Fibroblast of villous mesenchyme (primary cell): ENCODE measurements at regions not wholly inside any gene's neighbourhood (a gene's known extent, or its start where the extent isn't known, plus 50 kb on each side); places are given as distances from the start of the nearest gene placed in this dataset.

Experiments used
- DNase-seq: peaks from one replicate; pipeline ENCODE4 v3.0.0-alpha.2; 2010; ENCODE audit warnings: low read depth
- H3K4me3 ChIP-seq: 2 replicates; pipeline ENCODE4 v1.5.1; 2011; ENCODE audit warnings: low read depth, mild to moderate bottlenecking, low read length
- CTCF ChIP-seq: IDR thresholded peaks from 2 replicates; pipeline ENCODE4 v1.5.1; 2012; ENCODE audit warnings: low read depth, mild to moderate bottlenecking, low read length; ENCODE audit not compliant: insufficient read depth

GRCh38 chr5:18491349-18491748 lies 857.1 kb downstream of the TAF11L14 start:
- no peak for DNase-seq
- no peak overlapping the region for H3K4me3 ChIP-seq
- TF ChIP-seq CTCF, result no peak

GRCh38 chr5:18495157-18495556 lies 860.9 kb downstream of the TAF11L14 start:
- no peak for DNase-seq

GRCh38 chr5:18496041-18496440 lies 861.8 kb downstream of the TAF11L14 start:
- no peak for TF ChIP-seq CTCF
- DNase-seq, result no peak
- H3K4me3 ChIP-seq, result no peak overlapping the region

More at GRCh38 chr5:18495157-18495556, 860.9 kb downstream of the TAF11L14 start:
- H3K4me3 ChIP-seq, result no peak overlapping the region
- TF ChIP-seq CTCF, result no peak

GRCh38 chr5:18497089-18497488 lies 862.8 kb downstream of the TAF11L14 start:
- no peak for DNase-seq
- TF ChIP-seq CTCF, result no peak

GRCh38 chr5:18503797-18504328 lies 869.6 kb downstream of the TAF11L14 start:
- no peak overlapping the region for H3K4me3 ChIP-seq
- TF ChIP-seq CTCF, result no peak
- no peak for DNase-seq

More at GRCh38 chr5:18497089-18497488, 862.8 kb downstream of the TAF11L14 start:
- H3K4me3 ChIP-seq, result no peak overlapping the region

GRCh38 chr5:18507114-18507513 lies 872.9 kb downstream of the TAF11L14 start:
- H3K4me3 ChIP-seq, result no peak overlapping the region
- no peak for DNase-seq
- no peak for TF ChIP-seq CTCF
